ENCODE measurements at regions not wholly inside any gene's neighbourhood (a gene's known extent, or its start where the extent isn't known, plus 50 kb on each side); places are given as distances from the start of the nearest gene placed in this dataset.
A peak's percentile ranks its signal among the peaks of the same experiment; 100 is the strongest.

DNA sequence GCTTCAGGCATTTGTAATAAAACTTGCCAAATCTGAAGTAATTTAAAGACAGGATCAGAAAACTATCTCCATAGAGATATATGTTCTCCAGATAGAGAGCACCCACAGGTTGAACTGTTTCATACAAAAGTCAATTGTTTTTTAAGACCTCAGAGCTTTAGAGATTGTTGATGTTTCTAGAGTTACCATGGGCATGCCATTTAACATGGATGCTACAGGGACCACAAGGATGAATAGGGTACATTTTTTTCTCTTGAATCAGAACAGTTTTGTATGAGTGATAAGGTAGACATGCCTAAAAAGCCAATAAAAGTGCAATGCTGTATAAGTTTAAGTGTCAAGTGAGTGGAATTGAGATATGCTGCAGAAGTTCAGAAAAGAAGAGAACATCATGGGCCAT, 511.0 kb upstream of the CAMK1G start:
- no peak for DNase-seq (ENCODE audit: missing footprints)
- ATAC-seq = no peak
- intact Hi-C loops (cut with DNase I) = no loop called here

DNA sequence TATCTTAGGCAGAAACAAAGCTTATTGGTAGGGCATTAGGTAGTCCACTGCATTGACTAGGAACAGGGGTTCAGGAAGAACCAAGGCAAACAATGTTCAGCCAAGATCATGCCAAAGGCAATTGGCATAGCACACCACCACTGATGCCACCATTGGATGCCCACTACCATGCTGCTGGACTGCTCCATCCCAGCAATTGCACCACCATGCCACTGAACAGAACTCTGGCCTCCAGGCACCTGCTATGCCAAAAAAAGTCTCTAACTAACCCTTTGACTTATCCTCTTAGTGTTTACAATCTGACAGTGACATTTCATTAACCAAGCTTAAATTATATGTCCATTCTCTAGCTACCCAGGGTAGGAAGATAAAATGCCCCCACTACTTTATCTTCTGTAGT, 509.6 kb upstream of the CAMK1G start:
- intact Hi-C loops (cut with DNase I) = no loop called here
- ATAC-seq = no peak
- no peak for DNase-seq (ENCODE audit: missing footprints)

DNA sequence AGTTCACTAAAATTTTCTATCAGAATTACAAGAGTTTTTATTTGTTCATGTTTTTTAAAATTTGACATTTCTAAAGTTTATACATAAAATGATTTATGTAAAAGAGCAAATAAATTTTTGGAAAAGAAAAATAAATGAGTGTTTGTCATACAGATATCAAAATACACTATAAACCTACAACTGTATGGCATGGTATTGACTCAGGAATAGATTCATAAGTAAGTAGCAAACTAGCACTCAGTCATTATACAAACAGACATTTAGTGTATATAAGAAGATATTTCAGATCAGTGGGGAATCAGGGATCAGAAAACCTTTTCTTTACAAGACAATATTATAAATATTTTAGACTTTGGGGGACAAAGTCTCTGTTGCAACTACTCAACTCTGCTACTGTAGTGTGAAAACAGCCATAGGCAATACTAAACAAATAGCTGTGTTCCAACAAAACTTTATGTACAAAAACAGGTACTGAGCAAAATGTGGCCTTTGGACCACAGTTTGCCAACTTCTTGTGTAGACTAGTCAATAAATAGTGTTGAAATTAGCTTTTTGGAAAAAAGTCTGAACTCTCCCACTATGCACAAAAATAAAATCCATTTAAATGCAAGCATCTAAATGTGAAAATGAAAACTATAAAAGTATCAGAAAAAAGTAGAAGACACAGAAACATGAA, 508.8 kb upstream of the CAMK1G start:
- ATAC-seq (no peak), DNase-seq (ENCODE audit: missing footprints) (no peak)
- intact Hi-C loops (cut with DNase I) = no loop called here

DNA sequence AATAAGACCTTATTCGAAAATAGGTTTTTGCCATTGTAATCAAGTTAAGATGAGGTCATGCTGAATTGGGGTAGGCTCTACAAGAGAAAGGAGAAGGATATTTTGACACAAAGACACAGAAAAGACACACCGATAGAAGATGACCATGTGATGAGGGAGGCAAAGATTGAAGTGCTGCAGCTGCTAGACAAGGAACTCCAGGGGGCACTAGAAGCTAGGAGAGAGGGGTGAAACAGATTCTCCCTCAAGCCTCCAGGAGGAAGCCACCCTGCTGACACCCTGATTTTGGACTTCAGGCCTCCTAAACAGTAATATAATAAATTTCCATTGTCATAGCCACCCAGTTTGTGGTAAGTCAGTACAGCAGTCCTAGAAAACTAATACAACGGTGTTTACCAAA, 506.8 kb upstream of the CAMK1G start:
- no peak for DNase-seq (ENCODE audit: missing footprints)
- intact Hi-C loops (cut with DNase I) = no loop called here
- ATAC-seq = no peak

DNA sequence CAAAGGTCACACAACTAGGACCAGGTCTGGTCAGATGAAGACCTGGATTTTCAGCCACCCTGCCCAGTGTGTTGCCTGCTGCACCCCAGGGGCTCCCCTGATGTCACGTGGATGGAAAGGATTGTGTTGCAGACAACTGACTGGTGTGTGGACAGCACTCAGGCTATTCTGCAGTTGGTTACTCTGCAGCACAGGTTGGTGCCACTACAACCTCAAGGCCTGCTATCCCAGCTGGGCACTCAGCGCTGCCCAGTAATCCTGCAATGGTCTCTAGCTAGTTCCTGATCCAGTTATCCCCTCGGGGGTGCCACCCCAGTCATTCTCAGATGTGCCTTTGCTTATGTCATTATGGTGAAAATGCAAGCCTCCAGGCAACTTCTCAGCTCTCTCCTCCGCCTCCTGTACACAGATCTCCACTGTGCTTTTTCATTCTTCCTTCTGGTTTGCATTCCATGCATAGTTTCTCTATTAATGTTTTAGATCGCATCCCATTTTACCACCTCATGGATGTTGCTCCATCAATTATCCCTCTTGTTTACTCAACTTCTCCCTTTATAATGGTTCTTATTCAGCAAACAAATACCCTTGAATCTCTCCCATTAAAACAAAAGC, 503.2 kb upstream of the CAMK1G start:
- intact Hi-C loops (cut with DNase I) = no loop called here
- ATAC-seq (no peak), DNase-seq (ENCODE audit: missing footprints) (no peak)

DNA sequence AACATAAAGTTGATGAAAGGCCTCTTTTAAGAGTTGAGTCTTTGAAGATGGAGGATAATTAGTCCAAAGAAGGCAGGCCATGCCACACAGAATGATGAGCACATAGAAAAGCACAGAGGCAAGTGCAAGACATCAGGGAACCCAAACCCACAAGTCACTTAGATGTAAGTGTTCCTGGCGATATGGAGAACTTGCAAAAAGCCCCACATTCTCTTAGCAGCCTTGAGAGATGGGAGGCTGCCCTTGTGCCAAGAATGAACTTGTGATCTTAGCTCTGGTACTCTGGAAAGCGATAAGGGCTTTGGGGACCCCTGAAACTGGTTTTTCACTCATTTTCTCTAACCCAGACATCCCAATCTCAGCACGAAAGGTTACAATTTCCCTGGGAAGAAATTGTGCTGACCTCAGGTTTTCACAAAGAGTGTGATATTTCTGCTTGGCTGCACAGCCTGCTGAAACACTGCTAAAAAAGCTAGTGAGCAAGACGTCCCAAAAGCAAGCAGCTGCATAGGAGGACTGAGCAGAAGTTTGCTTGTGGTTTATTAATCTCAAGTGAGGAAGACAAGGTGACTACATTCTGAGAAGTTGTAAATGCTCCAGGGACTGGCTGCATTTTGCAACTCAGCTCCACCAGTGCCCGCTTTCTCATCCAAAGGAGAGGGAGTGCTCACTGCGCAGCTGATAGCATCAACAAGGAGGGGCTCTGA, 496.9 kb upstream of the CAMK1G start:
- DNase-seq (ENCODE audit: missing footprints) (no peak), ATAC-seq (no peak)
- intact Hi-C loops (cut with DNase I) = no loop called here

DNA sequence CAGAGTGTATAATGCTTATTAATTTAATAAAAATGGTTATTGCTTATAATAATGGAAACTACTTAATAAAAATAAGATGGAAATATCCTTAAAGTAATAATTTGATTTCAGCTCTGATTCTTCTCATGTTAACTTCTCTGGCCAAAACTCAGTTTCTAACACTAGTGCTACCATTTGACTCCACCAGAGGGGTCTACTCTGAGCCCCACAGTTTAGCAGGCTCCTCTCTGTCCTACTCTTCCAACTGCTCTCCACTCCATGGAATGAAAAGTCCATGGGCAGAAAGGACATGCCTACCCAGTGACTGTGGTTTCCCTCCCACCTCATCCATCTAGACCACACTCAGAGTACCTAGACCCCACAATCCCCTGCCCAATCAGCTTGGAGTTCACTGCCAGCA, 489.1 kb upstream of the CAMK1G start:
- no peak for ATAC-seq
- intact Hi-C loops (cut with DNase I) = no loop called here
- no peak for DNase-seq (ENCODE audit: missing footprints)

DNA sequence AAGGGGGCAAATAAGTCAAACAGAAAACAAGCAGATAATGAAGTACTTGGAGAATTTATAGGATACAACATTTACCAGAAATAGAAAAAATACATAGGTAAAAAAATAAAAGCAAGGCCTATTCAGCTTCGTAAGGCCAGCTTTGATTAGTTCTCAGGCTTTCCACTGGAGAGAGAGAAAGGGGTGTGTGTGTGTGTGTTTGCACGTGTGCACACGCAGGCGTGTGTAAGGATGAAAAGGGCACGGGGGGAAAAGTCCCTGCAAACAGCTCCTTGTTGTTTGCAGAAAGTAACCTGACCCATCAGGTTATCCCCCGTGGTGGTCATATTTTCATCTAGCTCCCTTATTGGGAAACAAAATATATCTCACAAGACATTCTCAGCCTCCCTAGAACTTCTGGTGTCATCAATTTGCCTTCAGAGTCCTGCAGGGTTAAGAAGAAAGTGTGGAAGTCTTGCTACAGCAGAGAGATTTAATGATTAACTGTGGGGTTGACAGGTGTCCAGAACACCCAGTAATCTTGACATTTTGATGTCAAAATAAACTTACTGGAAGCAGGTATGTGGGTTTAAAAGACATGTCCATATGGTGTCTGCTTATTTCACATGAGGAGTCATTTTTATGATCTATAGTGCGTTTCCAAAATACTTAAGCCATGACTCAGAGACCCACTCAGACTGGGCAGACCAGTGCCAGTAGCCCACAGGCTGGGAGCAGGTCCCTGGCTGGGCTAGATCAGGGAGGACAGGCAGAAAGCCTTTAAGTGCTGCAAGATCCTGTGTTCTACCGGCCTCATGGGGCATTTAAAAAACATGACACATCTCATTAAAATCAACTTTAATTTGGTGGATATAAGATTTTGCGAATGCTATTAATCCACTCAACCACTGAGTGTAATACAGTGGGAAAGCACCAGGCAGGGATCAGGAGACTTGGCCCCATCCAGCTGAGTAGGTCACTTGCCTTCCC, 487.6 kb upstream of the CAMK1G start:
- ATAC-seq (no peak), DNase-seq (ENCODE audit: missing footprints) (no peak)
- intact Hi-C loops (cut with DNase I) = no loop called here

DNA sequence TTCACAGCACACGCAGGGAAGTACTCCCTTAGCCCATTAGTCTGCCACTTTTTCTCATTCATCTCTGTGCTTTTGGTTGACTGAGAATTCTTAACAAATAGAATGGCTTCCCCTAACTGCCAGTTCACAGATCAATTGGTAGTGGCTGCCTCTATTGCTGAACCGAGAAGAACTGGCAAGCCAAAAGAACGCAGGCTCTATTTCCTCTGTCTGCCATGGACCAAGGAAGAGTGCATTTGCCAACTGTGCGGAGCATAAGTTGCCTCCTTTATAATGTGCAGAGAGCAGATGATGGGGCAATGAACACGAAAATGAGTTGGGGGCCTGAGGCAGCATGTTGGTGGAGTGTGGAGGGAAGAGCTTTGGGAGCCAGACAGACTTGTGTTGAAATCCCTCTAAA, 483.1 kb upstream of the CAMK1G start:
- DNase-seq (ENCODE audit: missing footprints) = no peak
- no peak for ATAC-seq
- intact Hi-C loops (cut with DNase I) = no loop called here

DNA sequence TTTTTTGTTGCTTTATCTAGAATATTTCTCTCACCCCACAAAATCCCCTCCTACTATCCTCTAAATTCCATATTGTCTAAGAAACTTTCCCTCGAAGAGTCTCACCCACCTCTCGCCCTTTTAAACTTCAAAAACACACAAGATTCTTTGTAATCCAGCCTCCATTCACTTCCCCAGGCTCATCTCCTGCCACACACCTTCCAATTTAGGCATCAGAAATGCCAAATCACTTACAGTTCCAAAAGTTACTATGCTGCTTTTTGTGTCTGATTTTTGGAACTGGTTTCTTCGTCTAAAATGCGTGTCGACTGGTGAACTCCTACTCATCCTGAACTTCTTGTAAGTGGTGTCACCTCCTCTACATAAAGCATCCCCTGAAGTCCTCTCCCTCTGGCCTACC, 482.4 kb upstream of the CAMK1G start:
- DNase-seq (ENCODE audit: missing footprints) (no peak), ATAC-seq (no peak)
- intact Hi-C loops (cut with DNase I) = no loop called here

DNA sequence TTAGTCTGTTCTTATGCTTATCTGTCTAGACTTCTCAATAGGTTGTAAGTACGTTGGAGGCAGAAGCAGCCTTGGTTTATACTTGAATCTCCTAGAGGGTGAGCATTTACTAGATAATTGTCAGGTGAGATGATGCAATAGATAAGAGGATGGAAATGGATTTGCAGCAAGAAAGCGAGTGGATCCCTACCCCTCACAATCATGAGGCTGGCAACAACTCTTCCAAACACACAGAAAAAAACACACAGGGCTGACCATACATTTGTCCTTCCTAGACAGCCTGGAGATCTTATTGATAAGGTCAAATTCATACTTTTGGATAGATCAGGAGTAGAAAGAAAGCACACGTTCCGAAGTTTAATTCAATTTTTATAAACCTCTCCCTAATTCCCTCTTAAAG, 481.4 kb upstream of the CAMK1G start:
- ATAC-seq = no peak

DNA sequence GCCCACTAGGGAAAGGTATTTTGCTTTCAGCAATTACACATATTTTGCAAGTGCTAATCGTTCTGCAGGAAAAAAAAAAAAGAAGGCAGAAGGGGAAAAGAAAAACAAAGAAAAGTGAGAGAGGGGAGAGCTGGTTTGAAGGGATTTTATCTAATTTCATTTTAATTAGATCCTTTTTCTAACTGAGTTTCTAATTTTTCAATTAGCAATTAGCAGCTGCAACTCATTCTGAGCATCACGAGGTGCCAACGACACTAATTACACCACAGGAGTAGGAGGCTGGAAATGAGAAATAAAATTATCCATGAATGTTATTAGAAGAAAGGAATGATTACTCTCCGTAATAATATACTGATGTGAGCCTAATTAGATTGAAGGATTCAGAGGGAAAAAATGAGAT, 481.0 kb upstream of the CAMK1G start:
- intact Hi-C loops (cut with DNase I) = no loop called here
- ATAC-seq (no peak), DNase-seq (ENCODE audit: missing footprints) (no peak)

More for the DNA sequence above, 481.4 kb upstream of the CAMK1G start:
- intact Hi-C loops (cut with DNase I) = no loop called here
- no peak for DNase-seq (ENCODE audit: missing footprints)

DNA sequence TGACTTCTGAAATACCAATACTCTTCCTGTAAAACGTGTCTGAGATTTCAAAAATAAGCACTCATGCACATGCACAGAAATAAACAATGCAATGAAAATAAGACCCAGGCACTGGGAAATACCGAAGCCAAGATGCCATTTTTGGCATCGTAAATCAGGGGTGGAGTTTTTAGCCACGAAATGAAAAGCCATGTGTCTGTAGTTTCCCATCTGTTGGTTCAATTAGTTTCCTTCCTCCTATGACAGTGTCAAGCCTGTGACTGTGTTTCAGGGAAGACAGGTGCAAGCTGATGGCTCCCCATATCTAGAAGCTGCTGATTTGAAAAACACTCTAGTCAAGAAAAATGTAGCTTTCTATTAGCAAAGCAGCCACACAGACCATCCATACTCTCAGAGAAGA, 480.4 kb upstream of the CAMK1G start:
- DNase-seq (ENCODE audit: missing footprints) (no peak), ATAC-seq (no peak)
- intact Hi-C loops (cut with DNase I) = no loop called here

DNA sequence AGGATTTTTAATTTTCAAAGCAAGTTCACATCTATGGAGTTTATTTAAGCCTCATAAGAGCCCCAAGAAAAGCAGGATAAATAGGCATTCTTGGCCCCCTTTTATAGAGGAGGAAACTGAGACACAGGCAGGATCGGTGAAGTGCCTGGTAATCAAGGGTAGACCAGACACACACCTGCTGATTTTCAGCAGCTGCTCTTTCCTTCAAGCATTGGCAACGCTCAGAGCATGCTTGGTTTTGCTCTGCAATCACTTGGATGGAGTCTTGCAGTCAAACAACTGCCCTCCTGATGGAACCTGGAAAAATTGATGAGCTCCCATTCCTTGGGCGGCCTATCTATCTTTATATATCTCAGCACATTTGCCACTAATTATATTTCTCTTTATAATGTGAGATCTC, 478.9 kb upstream of the CAMK1G start:
- ATAC-seq (no peak), DNase-seq (ENCODE audit: missing footprints) (no peak)
- intact Hi-C loops (cut with DNase I) = no loop called here

DNA sequence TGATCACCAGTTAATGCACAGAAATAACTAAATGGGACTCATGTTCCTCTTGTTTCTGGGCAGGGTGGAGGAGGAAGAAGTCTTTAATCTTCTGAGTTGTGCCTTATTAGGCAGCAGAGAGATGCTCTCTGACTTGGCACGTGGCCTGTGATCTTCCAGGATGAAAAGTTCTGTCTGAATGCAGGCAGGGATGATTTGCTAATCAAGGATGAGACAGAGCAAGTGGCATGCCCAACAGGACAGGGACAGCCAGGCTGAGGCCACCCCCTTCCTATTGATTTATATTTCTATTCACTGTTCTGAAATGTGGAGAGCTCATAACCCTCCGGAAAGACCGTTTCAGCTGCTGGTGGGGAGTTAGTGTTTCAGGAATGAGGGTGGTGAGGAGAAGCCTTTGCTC, 477.8 kb upstream of the CAMK1G start:
- ATAC-seq (no peak), DNase-seq (ENCODE audit: missing footprints) (no peak)
- intact Hi-C loops (cut with DNase I) = no loop called here

DNA sequence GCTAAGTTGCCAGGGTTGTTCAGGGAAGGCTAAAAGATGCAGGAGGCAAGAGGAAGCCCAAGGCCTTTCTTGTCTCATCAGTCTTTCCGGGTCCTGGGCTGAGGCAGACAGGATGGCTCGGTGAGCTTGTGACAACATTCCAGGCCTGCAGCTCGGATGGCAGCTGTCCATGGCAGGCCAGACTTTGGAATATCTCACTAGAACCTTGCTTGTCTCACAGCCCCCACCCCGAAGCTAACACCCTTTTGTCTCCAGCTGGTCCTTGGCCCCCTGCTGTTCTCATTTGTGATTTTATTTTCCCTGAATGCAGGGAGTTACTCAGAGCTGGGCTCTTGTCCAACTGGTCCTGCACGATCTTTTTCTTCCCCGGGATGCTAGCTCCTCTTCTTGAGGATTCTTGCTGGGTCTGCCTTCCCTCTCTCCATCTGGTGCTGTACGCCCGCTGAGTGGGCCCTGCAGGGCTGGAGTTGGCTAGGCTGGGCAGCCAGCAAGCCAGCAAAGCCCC, 477.2 kb upstream of the CAMK1G start:
- ATAC-seq (no peak), DNase-seq (ENCODE audit: missing footprints) (peak; percentile 53)
- intact Hi-C loops (cut with DNase I) = no loop called here

DNA sequence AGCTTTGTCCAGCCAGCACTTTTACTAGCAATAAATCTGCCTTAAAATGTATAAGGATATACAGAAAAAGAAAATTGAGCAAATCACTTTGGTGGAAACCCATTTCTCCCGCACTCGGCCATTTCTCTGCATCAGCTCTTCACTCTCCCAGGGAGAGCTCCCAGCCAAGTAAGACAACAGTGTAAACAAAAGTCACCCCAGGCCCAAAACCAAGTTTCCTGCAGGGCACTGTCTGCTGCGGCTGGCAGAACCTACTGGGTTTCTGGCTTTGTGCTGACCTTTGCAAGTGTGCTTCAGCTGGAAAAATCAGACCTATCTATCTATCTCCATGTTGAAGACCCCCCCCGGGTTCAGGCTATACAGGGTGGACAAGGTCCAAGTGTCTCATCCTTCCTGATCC, 476.7 kb upstream of the CAMK1G start:
- intact Hi-C loops (cut with DNase I) = no loop called here
- no peak for DNase-seq (ENCODE audit: missing footprints)
- no peak for ATAC-seq

DNA sequence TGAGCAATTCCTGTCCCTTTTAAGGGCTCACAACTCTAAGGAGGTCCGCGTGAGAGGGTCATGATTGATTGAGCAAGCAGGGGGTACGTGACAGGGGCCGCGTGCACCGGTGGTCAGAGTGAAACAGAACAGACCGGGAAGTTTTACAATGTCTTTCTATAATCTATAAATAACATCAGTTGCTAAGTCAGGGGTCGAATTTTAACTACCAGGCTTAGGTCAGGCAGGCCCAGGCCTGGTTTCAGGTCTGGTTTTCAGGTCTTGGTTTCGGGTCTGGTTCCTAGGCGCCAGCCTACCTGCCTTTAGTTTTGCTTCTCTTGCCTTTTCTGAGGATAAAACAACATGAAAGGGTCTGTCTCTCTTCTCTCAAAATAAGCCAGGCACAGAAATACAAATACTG, 476.0 kb upstream of the CAMK1G start:
- ATAC-seq (no peak), DNase-seq (ENCODE audit: missing footprints) (no peak)
- intact Hi-C loops (cut with DNase I) = no loop called here
